ENCODE measurements at regions not wholly inside any gene's neighbourhood (a gene's known extent, or its start where the extent isn't known, plus 50 kb on each side); places are given as distances from the start of the nearest gene placed in this dataset.

DNA sequence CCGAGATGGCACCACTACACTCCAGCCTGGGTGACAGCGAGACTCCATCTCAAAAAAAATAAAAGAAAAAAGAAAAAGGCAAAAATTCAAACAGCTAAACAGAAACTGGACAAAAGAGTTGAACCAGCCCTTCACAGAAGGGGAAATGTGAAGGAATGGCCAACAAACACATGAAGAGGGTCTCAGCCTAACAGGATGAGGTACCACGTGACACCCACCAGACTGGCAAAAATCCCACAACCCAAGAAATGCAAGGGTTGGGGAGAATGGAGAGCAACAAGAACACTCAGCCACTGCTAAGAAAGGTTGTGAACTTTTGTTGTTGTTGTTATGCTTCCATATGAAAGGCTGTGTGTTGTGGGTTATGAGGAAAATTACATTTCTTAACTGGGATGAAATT, 357.7 kb downstream of the PREX1 start:
- no peak overlapping the region for H2AFZ ChIP-seq (ENCODE audit: low read length)
- TF ChIP-seq, protein P1, sequence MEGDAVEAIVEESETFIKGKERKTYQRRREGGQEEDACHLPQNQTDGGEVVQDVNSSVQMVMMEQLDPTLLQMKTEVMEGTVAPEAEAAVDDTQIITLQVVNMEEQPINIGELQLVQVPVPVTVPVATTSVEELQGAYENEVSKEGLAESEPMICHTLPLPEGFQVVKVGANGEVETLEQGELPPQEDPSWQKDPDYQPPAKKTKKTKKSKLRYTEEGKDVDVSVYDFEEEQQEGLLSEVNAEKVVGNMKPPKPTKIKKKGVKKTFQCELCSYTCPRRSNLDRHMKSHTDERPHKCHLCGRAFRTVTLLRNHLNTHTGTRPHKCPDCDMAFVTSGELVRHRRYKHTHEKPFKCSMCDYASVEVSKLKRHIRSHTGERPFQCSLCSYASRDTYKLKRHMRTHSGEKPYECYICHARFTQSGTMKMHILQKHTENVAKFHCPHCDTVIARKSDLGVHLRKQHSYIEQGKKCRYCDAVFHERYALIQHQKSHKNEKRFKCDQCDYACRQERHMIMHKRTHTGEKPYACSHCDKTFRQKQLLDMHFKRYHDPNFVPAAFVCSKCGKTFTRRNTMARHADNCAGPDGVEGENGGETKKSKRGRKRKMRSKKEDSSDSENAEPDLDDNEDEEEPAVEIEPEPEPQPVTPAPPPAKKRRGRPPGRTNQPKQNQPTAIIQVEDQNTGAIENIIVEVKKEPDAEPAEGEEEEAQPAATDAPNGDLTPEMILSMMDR (conservative IDR thresholded peaks at IDR 0.05; ENCODE audit: low read length) = no peak
- TF ChIP-seq EZH2phosphoT487 (IDR thresholded peaks at IDR 0.05; ENCODE audit: borderline replicate concordance) = no peak
- no peaks in the 10 kb centered on the region for H3F3A ChIP-seq (ENCODE audit: low read depth)
- H3K79me2 ChIP-seq (ENCODE audit: insufficient read depth, low read length) = no peaks in the 10 kb centered on the region
- H3K4me3 ChIP-seq (ENCODE audit: low read length, poor library complexity, severe bottlenecking) = no peak overlapping the region
- no peak overlapping the region for H3K9ac ChIP-seq (ENCODE audit: low read depth, low read length, poor library complexity, severe bottlenecking)
- no peaks in the 10 kb centered on the region for H3K9me3 ChIP-seq (ENCODE audit: insufficient read depth, low read depth, low read length)
- H4K20me1 ChIP-seq (ENCODE audit: insufficient read depth, low read length, poor library complexity, severe bottlenecking) = no peaks in the 10 kb centered on the region
- H3K4me2 ChIP-seq (ENCODE audit: low read depth, low read length, poor library complexity, severe bottlenecking) = no peak overlapping the region
- no peaks in the 10 kb centered on the region for H3K36me3 ChIP-seq (ENCODE audit: insufficient read depth, low read length)
- no peaks in the 10 kb centered on the region for H3K27me3 ChIP-seq (ENCODE audit: insufficient read depth, low read length, poor library complexity, severe bottlenecking)
- H3K4me1 ChIP-seq (ENCODE audit: insufficient read depth, low read length, poor library complexity, severe bottlenecking) = no peaks in the 10 kb centered on the region
- H3K9me2 ChIP-seq (replicated peaks; ENCODE audit: low read depth, low read length) = no peaks in the 10 kb centered on the region

GRCh38 chr20:48469026-48469425, 358.8 kb downstream of the PREX1 start:
- Histone ChIP-seq H3K4me2 (ENCODE audit: low read depth, low read length, poor library complexity, severe bottlenecking) (no peak overlapping the region), H3K4me3 (ENCODE audit: low read length, poor library complexity, severe bottlenecking) (no peak overlapping the region), H4K20me1 (ENCODE audit: insufficient read depth, low read length, poor library complexity, severe bottlenecking) (no peaks in the 10 kb centered on the region), H3K79me2 (ENCODE audit: insufficient read depth, low read length) (no peaks in the 10 kb centered on the region), H2AFZ (ENCODE audit: low read length) (no peak overlapping the region), H3K4me1 (ENCODE audit: insufficient read depth, low read length, poor library complexity, severe bottlenecking) (no peaks in the 10 kb centered on the region), H3K27me3 (ENCODE audit: insufficient read depth, low read length, poor library complexity, severe bottlenecking) (no peaks in the 10 kb centered on the region), H3K9ac (ENCODE audit: low read depth, low read length, poor library complexity, severe bottlenecking) (no peak overlapping the region), H3K9me3 (ENCODE audit: insufficient read depth, low read depth, low read length) (no peaks in the 10 kb centered on the region), H3K9me2 (replicated peaks; ENCODE audit: low read depth, low read length) (no peaks in the 10 kb centered on the region), H3F3A (ENCODE audit: low read depth) (no peaks in the 10 kb centered on the region), H3K36me3 (ENCODE audit: insufficient read depth, low read length) (no peaks in the 10 kb centered on the region)
- TF ChIP-seq EZH2phosphoT487 (IDR thresholded peaks at IDR 0.05; ENCODE audit: borderline replicate concordance) = no peak
- TF ChIP-seq, protein P1 (conservative IDR thresholded peaks at IDR 0.05; ENCODE audit: low read length) = no peak

GRCh38 chr20:48468571-48468970, 359.2 kb downstream of the PREX1 start:
- no peaks in the 10 kb centered on the region for H3K9me3 ChIP-seq (ENCODE audit: insufficient read depth, low read depth, low read length)
- H3K4me2 ChIP-seq (ENCODE audit: low read depth, low read length, poor library complexity, severe bottlenecking) = no peak overlapping the region
- H3K9me2 ChIP-seq (replicated peaks; ENCODE audit: low read depth, low read length) = no peaks in the 10 kb centered on the region
- H3K4me3 ChIP-seq (ENCODE audit: low read length, poor library complexity, severe bottlenecking) = no peak overlapping the region
- no peaks in the 10 kb centered on the region for H3K79me2 ChIP-seq (ENCODE audit: insufficient read depth, low read length)
- H4K20me1 ChIP-seq (ENCODE audit: insufficient read depth, low read length, poor library complexity, severe bottlenecking) = no peaks in the 10 kb centered on the region
- H3K36me3 ChIP-seq (ENCODE audit: insufficient read depth, low read length) = no peaks in the 10 kb centered on the region
- no peaks in the 10 kb centered on the region for H3K27me3 ChIP-seq (ENCODE audit: insufficient read depth, low read length, poor library complexity, severe bottlenecking)
- no peak overlapping the region for H2AFZ ChIP-seq (ENCODE audit: low read length)
- no peaks in the 10 kb centered on the region for H3F3A ChIP-seq (ENCODE audit: low read depth)
- TF ChIP-seq, protein P1 (conservative IDR thresholded peaks at IDR 0.05; ENCODE audit: low read length) = no peak
- no peak for TF ChIP-seq EZH2phosphoT487 (IDR thresholded peaks at IDR 0.05; ENCODE audit: borderline replicate concordance)
- H3K9ac ChIP-seq (ENCODE audit: low read depth, low read length, poor library complexity, severe bottlenecking) = no peak overlapping the region
- H3K4me1 ChIP-seq (ENCODE audit: insufficient read depth, low read length, poor library complexity, severe bottlenecking) = no peaks in the 10 kb centered on the region
